Inflammatory macrophage treated with lipopolysaccharide for 1 hour (primary cell): ENCODE measurements at regions not wholly inside any gene's neighbourhood (a gene's known extent, or its start where the extent isn't known, plus 50 kb on each side); places are given as distances from the start of the nearest gene placed in this dataset.
"Not testable (repeated sequence)": the region's sequence is repeated elsewhere in the genome, so short reads cannot be mapped to it uniquely, and the experiment has no call there.

Source experiments
- DNase-seq, 2 donors: peaks; one replicate each; pipeline ENCODE4 v3.0.0-alpha.2; 2020 to 2022

GRCh38 chr5:45893309-45893708, 197.1 kb upstream of the HCN1 start:
- no peak for DNase-seq

- not testable (repeated sequence) for DNase-seq
These were observed 194.4 kb upstream of the HCN1 start for GRCh38 chr5:45890441-45891080.

- DNase-seq, result no peak
These were observed 166.6 kb upstream of the HCN1 start for GRCh38 chr5:45862763-45863162.

GRCh38 chr5:45847877-45848276, 151.7 kb upstream of the HCN1 start:
- DNase-seq, result no peak

- DNase-seq, result no peak
These were observed 129.9 kb upstream of the HCN1 start for GRCh38 chr5:45826055-45826454.

- no peak for DNase-seq
These were observed 104.2 kb upstream of the HCN1 start for GRCh38 chr5:45800331-45800730.

GRCh38 chr5:45799388-45799787, 103.2 kb upstream of the HCN1 start:
- DNase-seq, result no peak

GRCh38 chr5:45796959-45797553, 100.9 kb upstream of the HCN1 start:
- DNase-seq, result peak in 1 of 2 donors; percentile 7

- DNase-seq, result no peak
These were observed 99.3 kb upstream of the HCN1 start for GRCh38 chr5:45795458-45795857.

- no peak for DNase-seq
These were observed 97.7 kb upstream of the HCN1 start for GRCh38 chr5:45793638-45794532.

- DNase-seq, result no peak
These were observed 83.9 kb upstream of the HCN1 start for GRCh38 chr5:45779874-45780671.

GRCh38 chr5:45774528-45774927, 78.3 kb upstream of the HCN1 start:
- no peak for DNase-seq

- DNase-seq, result no peak
These were observed 76.2 kb upstream of the HCN1 start for GRCh38 chr5:45772402-45772801.

GRCh38 chr5:45765561-45765960, 69.4 kb upstream of the HCN1 start:
- no peak for DNase-seq

GRCh38 chr5:45750574-45750973, 54.4 kb upstream of the HCN1 start:
- no peak for DNase-seq

GRCh38 chr5:45748511-45748910, 52.3 kb upstream of the HCN1 start:
- DNase-seq, result not testable (repeated sequence)
